Prostate gland (tissue), 2 donors: ENCODE measurements at regions not wholly inside any gene's neighbourhood (a gene's known extent, or its start where the extent isn't known, plus 50 kb on each side); places are given as distances from the start of the nearest gene placed in this dataset.

ENCODE experiments used
- DNase-seq: peaks from one replicate; pipeline ENCODE4 v3.0.0-alpha.2; 2019; ENCODE audit warnings: low spot score
- H3K27ac ChIP-seq, 2 donors: fragments of 200-600 bp; sonication (generic); 2 replicates each; pipeline ENCODE4 v1.5.1; 2017 to 2019
- H3K27me3 ChIP-seq: fragments of 200-600 bp; sonication (generic); replicated peaks from 2 replicates; pipeline ENCODE4 v1.5.1; 2019; ENCODE audit not compliant: insufficient read depth
- H3K36me3 ChIP-seq, 2 donors: fragments of 200-600 bp; sonication (generic); 1 replicate in 1 of 2; 2 replicates in 1 of 2; pipeline versions ENCODE4 v1.5.1 to v1.8.1; 2017 to 2019
- H3K4me1 ChIP-seq: fragments of 200-600 bp; sonication (generic); replicated peaks from 2 replicates; pipeline ENCODE4 v1.5.1; 2019
- H3K4me3 ChIP-seq, 2 donors: fragments of 200-600 bp; sonication (generic); 2 replicates each; pipeline ENCODE4 v1.5.1; 2017 to 2019
- H3K9me3 ChIP-seq: fragments of 200-600 bp; sonication (generic); 2 replicates; pipeline ENCODE4 v1.5.1; 2017
- CTCF ChIP-seq, 4 experiments: fragments of 200-600 bp in 2 of 4; fragments of 450-650 bp in 2 of 4; sonication (generic) in 2 of 4; IDR thresholded peaks; 1 replicate in 3 of 4; 2 replicates in 1 of 4; pipeline ENCODE4 v1.5.1; 2016 to 2019; ENCODE audit warnings: antibody characterized with exemption in 4 of 4, mild to moderate bottlenecking in 2 of 4, moderate library complexity in 2 of 4
- POLR2A ChIP-seq: fragments of 450-650 bp; IDR thresholded peaks from one replicate; pipeline ENCODE4 v1.6.1; 2016; ENCODE audit warnings: antibody characterized with exemption, mild to moderate bottlenecking
- POLR2AphosphoS5 ChIP-seq: sonication (generic); formaldehyde crosslinking; IDR thresholded peaks from one replicate; pipeline ENCODE4 v1.6.1; 2017; ENCODE audit warnings: antibody characterized with exemption
- WGBS: methylation state at CpG from one replicate; pipeline ENCODE4 v1.1.5; 2018; 5-methylcytosine and 5-hydroxymethylcytosine counted together
- intact Hi-C: fragments of 100-400 bp; cut with DNase I; formaldehyde crosslinking; loops from one replicate; pipeline ENCODE4 v1.14.2; 2022

- Histone ChIP-seq H3K4me1 (no peaks in the 10 kb centered on the region), H3K27ac (no peak overlapping the region), H3K27me3 (no peaks in the 10 kb centered on the region), H3K36me3 (no peaks in the 10 kb centered on the region), H3K4me3 (no peak overlapping the region), H3K9me3 (no peaks in the 10 kb centered on the region)
- WGBS: 83% methylated on average over 1 of the region's 1 CpG
- DNase-seq: no peak
- no peak for TF ChIP-seq CTCF (IDR thresholded peaks at IDR 0.05)
- TF ChIP-seq POLR2A: no peak
- no peak for TF ChIP-seq POLR2AphosphoS5
- intact Hi-C loops: no loop called here
These were observed 260.0 kb upstream of the DACH1 start for GRCh38 chr13:72127031-72127430.

- TF ChIP-seq CTCF (IDR thresholded peaks at IDR 0.05) (no peak), POLR2AphosphoS5 (no peak), POLR2A (no peak)
- 61% methylated on average over 2 of the region's 2 CpGs for WGBS
- H3K4me1 ChIP-seq: no peaks in the 10 kb centered on the region
- H3K9me3 ChIP-seq: no peaks in the 10 kb centered on the region
- no peaks in the 10 kb centered on the region for H3K27me3 ChIP-seq
- H3K27ac ChIP-seq: no peak overlapping the region
- no peak overlapping the region for H3K4me3 ChIP-seq
- no peak for DNase-seq
- intact Hi-C loops: no loop called here
- no peaks in the 10 kb centered on the region for H3K36me3 ChIP-seq
These were observed 259.4 kb upstream of the DACH1 start for GRCh38 chr13:72126424-72126823.

- Histone ChIP-seq H3K4me3 (no peak overlapping the region), H3K9me3 (no peaks in the 10 kb centered on the region), H3K27me3 (no peaks in the 10 kb centered on the region), H3K27ac (no peak overlapping the region), H3K36me3 (no peaks in the 10 kb centered on the region), H3K4me1 (no peaks in the 10 kb centered on the region)
- no peak for DNase-seq
- intact Hi-C loops: no loop called here
- 70% methylated on average over 3 of the region's 3 CpGs for WGBS
- TF ChIP-seq POLR2A (no peak), CTCF (IDR thresholded peaks at IDR 0.05) (no peak)
These were observed 258.6 kb upstream of the DACH1 start for GRCh38 chr13:72125561-72125960.

GRCh38 chr13:72122661-72123255 lies 255.8 kb upstream of the DACH1 start:
- no peak overlapping the region for H3K4me3 ChIP-seq
- TF ChIP-seq POLR2AphosphoS5 (no peak), POLR2A (no peak), CTCF (IDR thresholded peaks at IDR 0.05) (no peak)
- no peak for DNase-seq
- H3K27ac ChIP-seq: no peak overlapping the region
- intact Hi-C loops: no loop called here
- no peaks in the 10 kb centered on the region for H3K9me3 ChIP-seq
- no peaks in the 10 kb centered on the region for H3K36me3 ChIP-seq
- H3K4me1 ChIP-seq: no peaks in the 10 kb centered on the region
- WGBS: 100% methylated on average over 3 of the region's 3 CpGs
- H3K27me3 ChIP-seq: no peaks in the 10 kb centered on the region

- intact Hi-C loops: no loop called here
- H3K9me3 ChIP-seq: no peaks in the 10 kb centered on the region
- WGBS: 88% methylated on average over 3 of the region's 3 CpGs
- no peaks in the 10 kb centered on the region for H3K36me3 ChIP-seq
- H3K27ac ChIP-seq: no peak overlapping the region
- no peak for TF ChIP-seq POLR2AphosphoS5
- TF ChIP-seq POLR2A: no peak
- TF ChIP-seq CTCF (IDR thresholded peaks at IDR 0.05): no peak
- no peaks in the 10 kb centered on the region for H3K4me1 ChIP-seq
- no peak for DNase-seq
- H3K4me3 ChIP-seq: no peak overlapping the region
- H3K27me3 ChIP-seq: no peaks in the 10 kb centered on the region
These were observed 254.5 kb upstream of the DACH1 start for GRCh38 chr13:72121466-72121865.
